GM23338 (cell line): ENCODE measurements at regions not wholly inside any gene's neighbourhood (a gene's known extent, or its start where the extent isn't known, plus 50 kb on each side); places are given as distances from the start of the nearest gene placed in this dataset.

Experiments
- EZH2phosphoT487 ChIP-seq: fragments of 200-600 bp; sonication (generic); IDR thresholded peaks from one replicate; pipeline ENCODE4 v1.8.1; 2018; ENCODE audit warnings: antibody characterized with exemption; ENCODE audit not compliant: unreplicated experiment
- NANOG ChIP-seq: IDR thresholded peaks from 2 replicates; pipeline ENCODE4 v1.6.1; 2016; ENCODE audit warnings: antibody characterized with exemption, borderline replicate concordance
- POLR2AphosphoS5 ChIP-seq: IDR thresholded peaks from 2 replicates; pipeline ENCODE4 v1.6.1; 2016; ENCODE audit warnings: antibody characterized with exemption, low read depth
- ZNF331 ChIP-seq: fragments of 250-450 bp; sonication (Bioruptor Pico); IDR thresholded peaks from 2 replicates; pipeline ENCODE4 v1.5.0; 2020; ENCODE audit warnings: low read depth, mild to moderate bottlenecking, moderate library complexity
- TF ChIP-seq, protein P1 (sequence below): fragments of 250-450 bp; sonication (Bioruptor Pico); IDR thresholded peaks from 2 replicates; pipeline ENCODE4 v1.5.0; 2020; ENCODE audit warnings: mild to moderate bottlenecking, moderate library complexity
- TF ChIP-seq, protein P2 (sequence below): IDR thresholded peaks from one replicate; pipeline ENCODE4 v1.6.1; 2018; ENCODE audit warnings: antibody characterized with exemption; ENCODE audit not compliant: unreplicated experiment

DNA sequence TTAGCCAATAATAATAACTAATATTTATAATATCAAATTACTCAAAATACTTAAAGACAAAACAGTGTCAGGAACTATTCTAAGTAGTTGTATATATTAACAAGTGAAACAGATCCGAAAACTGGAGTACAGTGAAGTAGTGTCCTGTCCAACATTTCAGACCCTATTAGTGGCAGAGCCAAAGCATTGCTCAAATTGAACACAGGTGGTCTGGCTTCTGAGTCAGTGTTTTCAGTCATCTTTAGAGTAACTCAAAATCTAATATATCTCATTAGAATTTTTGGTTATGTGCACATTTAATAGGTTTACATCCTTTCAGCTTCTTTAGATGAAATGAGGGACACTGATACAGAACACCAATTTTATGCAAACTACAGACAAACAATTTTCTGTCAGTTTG is 652.5 kb downstream of the CDH11 start (continued):
- TF ChIP-seq, protein P1, sequence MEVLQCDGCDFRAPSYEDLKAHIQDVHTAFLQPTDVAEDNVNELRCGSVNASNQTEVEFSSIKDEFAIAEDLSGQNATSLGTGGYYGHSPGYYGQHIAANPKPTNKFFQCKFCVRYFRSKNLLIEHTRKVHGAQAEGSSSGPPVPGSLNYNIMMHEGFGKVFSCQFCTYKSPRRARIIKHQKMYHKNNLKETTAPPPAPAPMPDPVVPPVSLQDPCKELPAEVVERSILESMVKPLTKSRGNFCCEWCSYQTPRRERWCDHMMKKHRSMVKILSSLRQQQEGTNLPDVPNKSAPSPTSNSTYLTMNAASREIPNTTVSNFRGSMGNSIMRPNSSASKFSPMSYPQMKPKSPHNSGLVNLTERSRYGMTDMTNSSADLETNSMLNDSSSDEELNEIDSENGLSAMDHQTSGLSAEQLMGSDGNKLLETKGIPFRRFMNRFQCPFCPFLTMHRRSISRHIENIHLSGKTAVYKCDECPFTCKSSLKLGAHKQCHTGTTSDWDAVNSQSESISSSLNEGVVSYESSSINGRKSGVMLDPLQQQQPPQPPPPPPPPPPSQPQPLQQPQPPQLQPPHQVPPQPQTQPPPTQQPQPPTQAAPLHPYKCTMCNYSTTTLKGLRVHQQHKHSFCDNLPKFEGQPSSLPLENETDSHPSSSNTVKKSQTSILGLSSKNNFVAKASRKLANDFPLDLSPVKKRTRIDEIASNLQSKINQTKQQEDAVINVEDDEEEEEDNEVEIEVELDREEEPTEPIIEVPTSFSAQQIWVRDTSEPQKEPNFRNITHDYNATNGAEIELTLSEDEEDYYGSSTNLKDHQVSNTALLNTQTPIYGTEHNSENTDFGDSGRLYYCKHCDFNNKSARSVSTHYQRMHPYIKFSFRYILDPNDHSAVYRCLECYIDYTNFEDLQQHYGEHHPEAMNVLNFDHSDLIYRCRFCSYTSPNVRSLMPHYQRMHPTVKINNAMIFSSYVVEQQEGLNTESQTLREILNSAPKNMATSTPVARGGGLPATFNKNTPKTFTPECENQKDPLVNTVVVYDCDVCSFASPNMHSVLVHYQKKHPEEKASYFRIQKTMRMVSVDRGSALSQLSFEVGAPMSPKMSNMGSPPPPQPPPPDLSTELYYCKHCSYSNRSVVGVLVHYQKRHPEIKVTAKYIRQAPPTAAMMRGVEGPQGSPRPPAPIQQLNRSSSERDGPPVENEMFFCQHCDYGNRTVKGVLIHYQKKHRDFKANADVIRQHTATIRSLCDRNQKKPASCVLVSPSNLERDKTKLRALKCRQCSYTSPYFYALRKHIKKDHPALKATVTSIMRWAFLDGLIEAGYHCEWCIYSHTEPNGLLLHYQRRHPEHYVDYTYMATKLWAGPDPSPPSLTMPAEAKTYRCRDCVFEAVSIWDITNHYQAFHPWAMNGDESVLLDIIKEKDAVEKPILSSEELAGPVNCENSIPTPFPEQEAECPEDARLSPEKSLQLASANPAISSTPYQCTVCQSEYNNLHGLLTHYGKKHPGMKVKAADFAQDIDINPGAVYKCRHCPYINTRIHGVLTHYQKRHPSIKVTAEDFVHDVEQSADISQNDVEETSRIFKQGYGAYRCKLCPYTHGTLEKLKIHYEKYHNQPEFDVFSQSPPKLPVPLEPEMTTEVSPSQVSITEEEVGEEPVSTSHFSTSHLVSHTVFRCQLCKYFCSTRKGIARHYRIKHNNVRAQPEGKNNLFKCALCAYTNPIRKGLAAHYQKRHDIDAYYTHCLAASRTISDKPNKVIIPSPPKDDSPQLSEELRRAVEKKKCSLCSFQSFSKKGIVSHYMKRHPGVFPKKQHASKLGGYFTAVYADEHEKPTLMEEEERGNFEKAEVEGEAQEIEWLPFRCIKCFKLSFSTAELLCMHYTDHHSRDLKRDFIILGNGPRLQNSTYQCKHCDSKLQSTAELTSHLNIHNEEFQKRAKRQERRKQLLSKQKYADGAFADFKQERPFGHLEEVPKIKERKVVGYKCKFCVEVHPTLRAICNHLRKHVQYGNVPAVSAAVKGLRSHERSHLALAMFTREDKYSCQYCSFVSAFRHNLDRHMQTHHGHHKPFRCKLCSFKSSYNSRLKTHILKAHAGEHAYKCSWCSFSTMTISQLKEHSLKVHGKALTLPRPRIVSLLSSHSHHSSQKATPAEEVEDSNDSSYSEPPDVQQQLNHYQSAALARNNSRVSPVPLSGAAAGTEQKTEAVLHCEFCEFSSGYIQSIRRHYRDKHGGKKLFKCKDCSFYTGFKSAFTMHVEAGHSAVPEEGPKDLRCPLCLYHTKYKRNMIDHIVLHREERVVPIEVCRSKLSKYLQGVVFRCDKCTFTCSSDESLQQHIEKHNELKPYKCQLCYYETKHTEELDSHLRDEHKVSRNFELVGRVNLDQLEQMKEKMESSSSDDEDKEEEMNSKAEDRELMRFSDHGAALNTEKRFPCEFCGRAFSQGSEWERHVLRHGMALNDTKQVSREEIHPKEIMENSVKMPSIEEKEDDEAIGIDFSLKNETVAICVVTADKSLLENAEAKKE (CRISPR knock-in tag): no peak
- TF ChIP-seq, protein P2, sequence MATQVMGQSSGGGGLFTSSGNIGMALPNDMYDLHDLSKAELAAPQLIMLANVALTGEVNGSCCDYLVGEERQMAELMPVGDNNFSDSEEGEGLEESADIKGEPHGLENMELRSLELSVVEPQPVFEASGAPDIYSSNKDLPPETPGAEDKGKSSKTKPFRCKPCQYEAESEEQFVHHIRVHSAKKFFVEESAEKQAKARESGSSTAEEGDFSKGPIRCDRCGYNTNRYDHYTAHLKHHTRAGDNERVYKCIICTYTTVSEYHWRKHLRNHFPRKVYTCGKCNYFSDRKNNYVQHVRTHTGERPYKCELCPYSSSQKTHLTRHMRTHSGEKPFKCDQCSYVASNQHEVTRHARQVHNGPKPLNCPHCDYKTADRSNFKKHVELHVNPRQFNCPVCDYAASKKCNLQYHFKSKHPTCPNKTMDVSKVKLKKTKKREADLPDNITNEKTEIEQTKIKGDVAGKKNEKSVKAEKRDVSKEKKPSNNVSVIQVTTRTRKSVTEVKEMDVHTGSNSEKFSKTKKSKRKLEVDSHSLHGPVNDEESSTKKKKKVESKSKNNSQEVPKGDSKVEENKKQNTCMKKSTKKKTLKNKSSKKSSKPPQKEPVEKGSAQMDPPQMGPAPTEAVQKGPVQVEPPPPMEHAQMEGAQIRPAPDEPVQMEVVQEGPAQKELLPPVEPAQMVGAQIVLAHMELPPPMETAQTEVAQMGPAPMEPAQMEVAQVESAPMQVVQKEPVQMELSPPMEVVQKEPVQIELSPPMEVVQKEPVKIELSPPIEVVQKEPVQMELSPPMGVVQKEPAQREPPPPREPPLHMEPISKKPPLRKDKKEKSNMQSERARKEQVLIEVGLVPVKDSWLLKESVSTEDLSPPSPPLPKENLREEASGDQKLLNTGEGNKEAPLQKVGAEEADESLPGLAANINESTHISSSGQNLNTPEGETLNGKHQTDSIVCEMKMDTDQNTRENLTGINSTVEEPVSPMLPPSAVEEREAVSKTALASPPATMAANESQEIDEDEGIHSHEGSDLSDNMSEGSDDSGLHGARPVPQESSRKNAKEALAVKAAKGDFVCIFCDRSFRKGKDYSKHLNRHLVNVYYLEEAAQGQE: no peak
- no peak for TF ChIP-seq ZNF331 (CRISPR knock-in tag)
- no peak for TF ChIP-seq EZH2phosphoT487
- no peak for TF ChIP-seq POLR2AphosphoS5
- TF ChIP-seq NANOG: no peak
